ENCODE measurements at regions not wholly inside any gene's neighbourhood (a gene's known extent, or its start where the extent isn't known, plus 50 kb on each side); places are given as distances from the start of the nearest gene placed in this dataset.

DNA sequence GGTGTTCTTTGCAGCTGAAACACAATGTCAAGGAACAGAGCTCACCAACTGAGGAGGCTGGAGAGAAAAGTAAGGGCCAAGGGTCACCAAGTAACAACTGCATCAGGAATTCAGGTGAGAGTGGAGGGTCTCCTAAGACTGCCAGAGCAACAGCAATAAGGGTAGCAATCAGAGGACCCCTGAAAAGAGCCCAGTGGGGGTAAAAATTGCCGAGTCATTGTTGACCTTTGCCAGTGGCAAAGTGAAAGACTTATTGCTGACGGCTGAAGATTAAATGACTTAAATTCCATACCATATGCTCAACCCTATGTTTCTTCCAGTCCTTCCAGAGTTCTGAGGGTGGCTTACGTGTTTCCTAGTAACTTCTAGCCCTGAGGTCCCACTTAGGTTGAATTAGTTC, 51.9 kb upstream of the ARHGAP42 start:
- intact Hi-C loops (cut with micrococcal nuclease), result no loop called here

DNA sequence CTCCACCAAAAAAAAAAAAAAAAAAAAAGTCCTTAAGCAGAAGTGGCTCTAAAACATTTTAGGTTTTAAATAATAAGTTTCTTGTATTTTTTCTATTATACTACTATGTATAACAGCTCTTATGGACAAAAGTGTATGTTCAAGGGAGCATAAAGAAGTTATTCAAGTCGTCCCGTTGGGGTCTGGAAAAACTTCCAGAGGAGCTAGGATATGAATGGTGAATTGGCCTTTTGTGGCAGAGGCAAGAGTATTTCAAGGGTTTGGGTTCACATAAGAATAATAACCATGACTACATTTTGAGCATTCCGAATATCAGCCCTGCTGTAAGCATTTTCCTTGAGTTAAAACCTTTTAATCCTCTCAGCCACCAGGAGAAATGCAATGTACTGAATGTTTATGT, 50.6 kb upstream of the ARHGAP42 start:
- intact Hi-C loops (cut with micrococcal nuclease), result no loop called here
